H1 (cell line): ENCODE measurements at regions not wholly inside any gene's neighbourhood (a gene's known extent, or its start where the extent isn't known, plus 50 kb on each side); places are given as distances from the start of the nearest gene placed in this dataset.

Experiments
- CTCF ChIA-PET: fragments of 300-600 bp; sonication (Branson Sonifier 250); formaldehyde crosslinking; loops from one replicate; lab custom pipeline; 2021; ENCODE audit not compliant: partially characterized antibody; lab: Charles Lee
- POLR2A ChIA-PET: fragments of 300-600 bp; sonication (Branson Sonifier 250); formaldehyde crosslinking; loops from one replicate; lab custom pipeline; 2021; ENCODE audit warnings: inconsistent platforms; ENCODE audit not compliant: partially characterized antibody; lab: Charles Lee
- DNase-seq, 2 experiments: peaks; one replicate each; pipeline versions ENCODE4 v3.0.0 to v3.0.0-alpha.2; 2010 to 2022; ENCODE audit warnings: low spot score in 2 of 2, low read depth in 1 of 2, mixed read lengths in 1 of 2
- FAIRE-seq: peaks from 2 replicates; lab custom pipeline; 2011; peaks lifted over from hg19 to GRCh38; lab: Jason Lieb, UNC
- H2AFZ ChIP-seq: 2 replicates; pipeline ENCODE4 v1.8.1; 2012; ENCODE audit warnings: low read length, inconsistent platforms
- H2AK5ac ChIP-seq: 2 replicates; pipeline ENCODE4 v1.6.1; 2013; ENCODE audit warnings: low read depth, low read length
- H2BK120ac ChIP-seq: replicated peaks from 2 replicates; pipeline ENCODE3; 2013; ENCODE audit warnings: low read depth, low read length, inconsistent platforms
- H2BK12ac ChIP-seq: 2 replicates; pipeline ENCODE4 v1.6.1; 2013; ENCODE audit warnings: low read depth, low read length
- H2BK15ac ChIP-seq: 2 replicates; pipeline ENCODE4 v1.6.1; 2013; ENCODE audit warnings: low read length
- H2BK20ac ChIP-seq: 2 replicates; pipeline ENCODE4 v1.6.1; 2013; ENCODE audit warnings: low read length
- H2BK5ac ChIP-seq: 2 replicates; pipeline ENCODE4 v1.6.1; 2013; ENCODE audit warnings: low read depth, low read length
- H3K14ac ChIP-seq: 2 replicates; pipeline ENCODE4 v1.6.1; 2013; ENCODE audit warnings: inconsistent platforms; ENCODE audit not compliant: insufficient read length
- H3K18ac ChIP-seq: 2 replicates; pipeline ENCODE4 v1.6.1; 2013; ENCODE audit warnings: low read length; ENCODE audit errors: extremely low read depth
- H3K23ac ChIP-seq: 2 replicates; pipeline ENCODE4 v1.6.1; 2013; ENCODE audit warnings: inconsistent platforms; ENCODE audit not compliant: insufficient read length
- H3K23me2 ChIP-seq: 2 replicates; pipeline ENCODE4 v1.6.1; 2013; ENCODE audit warnings: low read depth, low read length
- H3K27ac ChIP-seq: 2 replicates; pipeline ENCODE4 v1.6.1; 2011; ENCODE audit warnings: low read depth, low read length, inconsistent platforms
- H3K27me3 ChIP-seq, 4 experiments: replicated peaks in 1 of 4; 1 replicate in 1 of 4; 2 replicates in 3 of 4; pipeline versions ENCODE4 v1.6.1 to v1.8.1; 2011 to 2013; ENCODE audit warnings: low read length in 3 of 4, mild to moderate bottlenecking in 3 of 4, inconsistent platforms in 2 of 4, mixed read lengths in 2 of 4, moderate library complexity in 1 of 4; ENCODE audit not compliant: control insufficient read depth in 3 of 4, insufficient read depth in 3 of 4; ENCODE audit errors: extremely low read depth in 1 of 4
- H3K36me3 ChIP-seq, 4 experiments: 2 replicates each; pipeline versions ENCODE4 v1.6.1 to v1.8.1; 2011 to 2013; ENCODE audit warnings: mild to moderate bottlenecking in 4 of 4, low read length in 3 of 4, moderate library complexity in 2 of 4, control low read depth in 1 of 4, inconsistent platforms in 1 of 4; ENCODE audit not compliant: insufficient read depth in 4 of 4, control insufficient read depth in 2 of 4
- H3K4ac ChIP-seq: replicated peaks from 2 replicates; pipeline ENCODE3; 2013; ENCODE audit warnings: low read length, low read depth, mixed read lengths, inconsistent platforms; ENCODE audit not compliant: insufficient read length
- H3K4me1 ChIP-seq, 4 experiments: replicated peaks in 1 of 4; 1 replicate in 1 of 4; 2 replicates in 3 of 4; pipeline versions ENCODE4 v1.6.1 to v1.8.1; 2011 to 2013; ENCODE audit warnings: low read length in 3 of 4, inconsistent platforms in 2 of 4, mixed read lengths in 1 of 4; ENCODE audit not compliant: insufficient read depth in 4 of 4, control insufficient read depth in 3 of 4
- H3K4me2 ChIP-seq, 2 experiments: 2 replicates each; pipeline versions ENCODE4 v1.6.1 to v1.8.1; 2011 to 2013; ENCODE audit warnings: low read depth in 2 of 2, low read length in 2 of 2, control low read depth in 1 of 2, inconsistent platforms in 1 of 2, mild to moderate bottlenecking in 1 of 2; ENCODE audit not compliant: insufficient read depth in 1 of 2
- H3K4me3 ChIP-seq, 4 experiments: fragments of 200-600, 300-600 bp in 1 of 4; sonication (generic), shearing (Covaris generic), sonication (Bioruptor Twin) in 1 of 4; 2 replicates each; pipeline versions ENCODE4 v1.5.1 to v1.8.1; 2011 to 2016; ENCODE audit warnings: low read length in 4 of 4, low read depth in 3 of 4, control low read depth in 2 of 4, inconsistent platforms in 2 of 4, mild to moderate bottlenecking in 2 of 4, mixed read lengths in 1 of 4, moderate library complexity in 1 of 4; ENCODE audit not compliant: insufficient read depth in 2 of 4; ENCODE audit errors: extremely low read depth in 1 of 4
- H3K56ac ChIP-seq: replicated peaks from 2 replicates; pipeline ENCODE3; 2013; ENCODE audit warnings: low read depth, mild to moderate bottlenecking, mixed read lengths, low read length, inconsistent platforms; ENCODE audit not compliant: insufficient read length
- H3K79me1 ChIP-seq: 2 replicates; pipeline ENCODE4 v1.6.1; 2013; ENCODE audit warnings: low read depth, low read length, control low read depth
- H3K79me2 ChIP-seq, 2 experiments: 2 replicates each; pipeline versions ENCODE4 v1.6.1 to v1.8.1; 2012 to 2013; ENCODE audit warnings: low read length in 2 of 2, mild to moderate bottlenecking in 2 of 2, inconsistent platforms in 1 of 2; ENCODE audit not compliant: insufficient read depth in 2 of 2, control insufficient read depth in 1 of 2
- H3K9ac ChIP-seq, 4 experiments: replicated peaks in 1 of 4; 1 replicate in 1 of 4; 2 replicates in 3 of 4; pipeline versions ENCODE4 v1.6.1 to v1.8.1; 2011 to 2013; ENCODE audit warnings: low read depth in 3 of 4, low read length in 3 of 4, control low read depth in 2 of 4, mild to moderate bottlenecking in 2 of 4, moderate library complexity in 2 of 4, inconsistent platforms in 1 of 4; ENCODE audit errors: extremely low read depth in 1 of 4
- H3K9me3 ChIP-seq, 2 experiments: 2 replicates each; pipeline versions ENCODE4 v1.6.1 to v1.8.1; 2012 to 2013; ENCODE audit warnings: mild to moderate bottlenecking in 2 of 2, moderate library complexity in 2 of 2, control low read depth in 1 of 2, inconsistent platforms in 1 of 2, low read depth in 1 of 2, low read length in 1 of 2, mixed read lengths in 1 of 2; ENCODE audit not compliant: insufficient read depth in 2 of 2
- H4K20me1 ChIP-seq, 2 experiments: replicated peaks in 1 of 2; 2 replicates each; pipeline versions ENCODE3 to v1.8.1; 2011 to 2013; ENCODE audit warnings: inconsistent platforms in 2 of 2, low read length in 2 of 2, mild to moderate bottlenecking in 1 of 2; ENCODE audit not compliant: insufficient read depth in 2 of 2, control insufficient read depth in 1 of 2
- H4K5ac ChIP-seq: 2 replicates; pipeline ENCODE4 v1.6.1; 2013; ENCODE audit warnings: low read length, low read depth, mixed read lengths, inconsistent platforms; ENCODE audit not compliant: insufficient read length
- H4K8ac ChIP-seq: 2 replicates; pipeline ENCODE4 v1.8.0; 2013; ENCODE audit warnings: mild to moderate bottlenecking, moderate library complexity, low read length, inconsistent platforms; ENCODE audit not compliant: insufficient read depth; ENCODE audit errors: extremely low read depth
- H4K91ac ChIP-seq: replicated peaks from 2 replicates; pipeline ENCODE3; 2013; ENCODE audit warnings: low read length, mixed read lengths, inconsistent platforms; ENCODE audit not compliant: insufficient read length
- CEBPB ChIP-seq: IDR thresholded peaks from 2 replicates; pipeline ENCODE4 v1.6.1; 2012; ENCODE audit warnings: low read depth, low read length
- EGR1 ChIP-seq: IDR thresholded peaks from 2 replicates; pipeline ENCODE4 v1.6.1; 2011; ENCODE audit warnings: low read depth, low read length, borderline replicate concordance
- GABPA ChIP-seq: IDR thresholded peaks from 2 replicates; pipeline ENCODE4 v1.6.1; 2011; ENCODE audit warnings: mild to moderate bottlenecking, low read length, moderate library complexity, borderline replicate concordance; ENCODE audit not compliant: insufficient read depth
- GTF2F1 ChIP-seq: IDR thresholded peaks from 2 replicates; pipeline ENCODE4 v1.6.1; 2012; ENCODE audit warnings: low read depth, low read length, improper control_type of control experiment, borderline replicate concordance
- HDAC2 ChIP-seq, 2 experiments: fragments of 300-600 bp in 1 of 2; sonication (generic) in 1 of 2; IDR thresholded peaks; 2 replicates each; pipeline ENCODE4 v1.6.1; 2011 to 2012; ENCODE audit warnings: low read depth in 2 of 2, low read length in 2 of 2, mild to moderate bottlenecking in 2 of 2, moderate library complexity in 2 of 2, borderline replicate concordance in 1 of 2, inconsistent platforms in 1 of 2
- KDM4A ChIP-seq: IDR thresholded peaks from one replicate; pipeline ENCODE4 v1.7.1; 2012; ENCODE audit warnings: low read depth, mild to moderate bottlenecking, moderate library complexity, low read length, inconsistent platforms; ENCODE audit not compliant: severe bottlenecking
- RNF2 ChIP-seq: fragments of 200-900, 300-1000 bp; sonication (generic); IDR thresholded peaks from 2 replicates; pipeline ENCODE4 v1.7.1; 2016; ENCODE audit warnings: borderline replicate concordance, low read depth, mild to moderate bottlenecking, antibody characterized with exemption, low read length; ENCODE audit not compliant: poor library complexity, severe bottlenecking; ENCODE audit errors: missing control alignments
- WGBS, 2 experiments: shearing (Covaris generic) in 1 of 2; methylation state at CpG; one replicate each; pipeline versions ENCODE4 v1.1.6 to v1.1.7; 2013 to 2015; ENCODE audit warnings: low lambda C conversion rate in 2 of 2, mixed read lengths in 2 of 2, inconsistent platforms in 1 of 2, low coverage in 1 of 2, missing lambda C conversion rate in 1 of 2; ENCODE audit not compliant: insufficient replicate concordance in 2 of 2, insufficient coverage in 1 of 2, insufficient read length in 1 of 2; ENCODE audit errors: extremely low coverage in 1 of 2, missing lambda C conversion rate in 1 of 2; 5-methylcytosine and 5-hydroxymethylcytosine counted together

DNA sequence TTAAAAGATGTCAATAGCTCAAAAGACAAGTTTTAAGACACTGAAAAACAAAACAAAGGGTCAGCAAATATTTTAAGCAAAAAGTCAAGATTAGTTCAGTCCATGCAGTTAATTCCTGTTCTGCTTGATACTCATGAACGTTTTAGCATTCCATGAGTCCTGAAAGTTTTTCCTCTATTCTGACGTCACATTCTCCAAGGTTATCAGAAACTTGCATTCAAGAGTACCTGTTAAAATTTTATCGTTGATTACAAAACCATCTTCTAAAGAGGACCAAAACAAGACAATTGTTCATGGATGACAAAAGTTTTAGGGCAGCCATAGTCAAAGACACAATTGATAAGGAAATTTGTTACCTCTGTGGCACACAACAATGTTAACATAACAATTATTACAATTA, 52.5 kb upstream of the VOPP1 start:
- 75% methylated on average over 3 of the region's 3 CpGs; no CpG with 5 or more reads in 1 of the 2 experiments for WGBS, 2 experiments
- H3K9ac ChIP-seq, result no peak overlapping the region
- no peaks in the 10 kb centered on the region for H3K27me3 ChIP-seq
- H2AK5ac ChIP-seq, result no peak overlapping the region
- H3K36me3 ChIP-seq, result no peaks in the 10 kb centered on the region; a peak in 1 of 8 replicates
- H3K18ac ChIP-seq, result no peak overlapping the region
- no peak overlapping the region for H2BK12ac ChIP-seq
- no peak overlapping the region for H3K4me2 ChIP-seq
- no peak overlapping the region for H4K5ac ChIP-seq
- CTCF ChIA-PET, result no interaction called here
- no peak for FAIRE-seq
- H3K9me3 ChIP-seq, result peaks cover 18 to 39% of the 10 kb centered on the region in 2 experiments
- no peaks in the 10 kb centered on the region for H3K4me1 ChIP-seq
- no peak overlapping the region for H2BK15ac ChIP-seq
- no peaks in the 10 kb centered on the region for H4K20me1 ChIP-seq
- POLR2A ChIA-PET, result no interaction called here
- no peaks in the 10 kb centered on the region for H3K79me1 ChIP-seq
- H3K4me3 ChIP-seq, result no peak overlapping the region
- no peaks in the 10 kb centered on the region for H3K23me2 ChIP-seq
- no peak overlapping the region for H2AFZ ChIP-seq
- no peak overlapping the region for H3K4ac ChIP-seq
- no peak overlapping the region for H4K8ac ChIP-seq
- H3K23ac ChIP-seq, result no peak overlapping the region
- H3K27ac ChIP-seq, result no peak overlapping the region
- no peak overlapping the region for H3K14ac ChIP-seq
- TF ChIP-seq KDM4A, result no peak
- TF ChIP-seq RNF2, result no peak
- no peak for TF ChIP-seq CEBPB
- no peak for TF ChIP-seq GTF2F1
- TF ChIP-seq HDAC2 (IDR thresholded peaks at IDR 0.05; ENCODE audit: borderline replicate concordance in 1 of 2, low read depth in 2 of 2, low read length in 2 of 2), result no peak
- TF ChIP-seq EGR1, result no peak
- no peak for TF ChIP-seq GABPA
- H2BK20ac ChIP-seq, result no peak overlapping the region
- no peak overlapping the region for H3K56ac ChIP-seq
- no peak overlapping the region for H2BK5ac ChIP-seq
- H3K79me2 ChIP-seq, result no peaks in the 10 kb centered on the region
- no peak for DNase-seq
- no peak overlapping the region for H2BK120ac ChIP-seq
- H4K91ac ChIP-seq, result no peak overlapping the region
